Stimulated activated CD4-positive, alpha-beta T cell treated with anti-CD3 and anti-CD28 coated beads, Interleukin-15, amount 100 ng/mL, for 48 hours (primary cell): ENCODE measurements at regions not wholly inside any gene's neighbourhood (a gene's known extent, or its start where the extent isn't known, plus 50 kb on each side); places are given as distances from the start of the nearest gene placed in this dataset.
"Not testable (repeated sequence)": the region's sequence is repeated elsewhere in the genome, so short reads cannot be mapped to it uniquely, and the experiment has no call there.

Source experiments
- DNase-seq, 2 donors: peaks; one replicate each; pipeline ENCODE4 v3.0.0-alpha.2; 2020; ENCODE audit warnings: low read depth in 2 of 2

- no peak for DNase-seq
Observed at GRCh38 chr7:153006911-153007310, 247.4 kb downstream of the ACTR3B start.

- no peak for DNase-seq
Observed at GRCh38 chr7:153010416-153010815, 250.9 kb downstream of the ACTR3B start.

- no peak for DNase-seq
Observed at GRCh38 chr7:153012203-153012602, 252.7 kb downstream of the ACTR3B start.

GRCh38 chr7:153017223-153017622 lies 257.7 kb downstream of the ACTR3B start:
- no peak for DNase-seq

GRCh38 chr7:153021542-153021941 lies 262.0 kb downstream of the ACTR3B start:
- DNase-seq: no peak

GRCh38 chr7:153022475-153023193 lies 263.1 kb downstream of the ACTR3B start:
- DNase-seq: no peak

GRCh38 chr7:153023194-153023592 lies 263.6 kb downstream of the ACTR3B start:
- DNase-seq: no peak

GRCh38 chr7:153027210-153027609 lies 267.7 kb downstream of the ACTR3B start:
- no peak for DNase-seq

GRCh38 chr7:153027904-153028303 lies 268.4 kb downstream of the ACTR3B start:
- DNase-seq: no peak

- no peak for DNase-seq
Observed at GRCh38 chr7:153030976-153031375, 271.4 kb downstream of the ACTR3B start.

GRCh38 chr7:153034791-153035190 lies 275.2 kb downstream of the ACTR3B start:
- DNase-seq: no peak

- no peak for DNase-seq
Observed at GRCh38 chr7:153036396-153037063, 277.0 kb downstream of the ACTR3B start.

GRCh38 chr7:153043440-153043839 lies 283.9 kb downstream of the ACTR3B start:
- DNase-seq: no peak

GRCh38 chr7:153044981-153045380 lies 285.4 kb downstream of the ACTR3B start:
- DNase-seq: no peak

- no peak for DNase-seq
Observed at GRCh38 chr7:153047079-153047959, 287.8 kb downstream of the ACTR3B start.

GRCh38 chr7:153052206-153052605 lies 292.7 kb downstream of the ACTR3B start:
- DNase-seq: no peak

GRCh38 chr7:153061910-153062528 lies 302.5 kb downstream of the ACTR3B start:
- DNase-seq: no peak

- DNase-seq: no peak
Observed at GRCh38 chr7:153065051-153065450, 305.5 kb downstream of the ACTR3B start.

GRCh38 chr7:153066711-153067110 lies 307.2 kb downstream of the ACTR3B start:
- no peak for DNase-seq

GRCh38 chr7:153070141-153070540 lies 310.6 kb downstream of the ACTR3B start:
- no peak for DNase-seq

GRCh38 chr7:153072806-153073205 lies 313.3 kb downstream of the ACTR3B start:
- no peak for DNase-seq

GRCh38 chr7:153076289-153076688 lies 316.7 kb downstream of the ACTR3B start:
- DNase-seq: not testable (repeated sequence)
